AG09309 (cell line): ENCODE measurements at regions not wholly inside any gene's neighbourhood (a gene's known extent, or its start where the extent isn't known, plus 50 kb on each side); places are given as distances from the start of the nearest gene placed in this dataset.
"Not testable (repeated sequence)": the region's sequence is repeated elsewhere in the genome, so short reads cannot be mapped to it uniquely, and the experiment has no call there.

Experiments
- DNase-seq: peaks from one replicate; pipeline ENCODE4 v3.0.0-alpha.2; 2010; ENCODE audit warnings: low read depth
- H3K4me3 ChIP-seq: 2 replicates; pipeline ENCODE4 v1.5.1; 2011; ENCODE audit warnings: mild to moderate bottlenecking, low read depth, low read length, moderate library complexity; ENCODE audit not compliant: control insufficient read depth
- CTCF ChIP-seq: IDR thresholded peaks from 2 replicates; pipeline ENCODE4 v1.5.1; 2011; ENCODE audit warnings: mild to moderate bottlenecking, low read depth, low read length, inconsistent platforms; ENCODE audit not compliant: insufficient read depth, control insufficient read depth; ENCODE audit errors: missing control alignments

DNA sequence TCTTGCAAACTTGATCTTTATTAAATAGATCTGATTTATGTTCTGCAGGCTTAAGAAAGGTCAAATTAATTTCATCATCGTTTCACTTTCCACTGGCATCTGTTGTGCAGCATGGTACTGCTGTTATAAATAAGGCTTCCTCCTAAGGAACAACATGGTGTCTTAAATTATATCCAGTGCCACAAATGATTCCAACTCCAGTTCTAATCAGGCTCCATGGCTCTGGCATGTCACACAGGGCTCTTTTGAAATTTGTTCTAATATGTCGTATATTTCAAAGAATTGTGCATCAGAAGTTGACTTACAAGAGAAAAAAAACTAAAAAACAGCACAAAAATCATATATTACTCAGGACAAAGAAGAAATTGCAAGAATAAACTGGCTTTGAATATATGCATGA, 1090.8 kb upstream of the CELF2 start:
- no peak for DNase-seq
- H3K4me3 ChIP-seq, result no peak overlapping the region
- TF ChIP-seq CTCF, result no peak

GRCh38 chr10:9939716-9940115, 1078.0 kb upstream of the CELF2 start:
- TF ChIP-seq CTCF, result no peak
- DNase-seq, result no peak
- no peak overlapping the region for H3K4me3 ChIP-seq

GRCh38 chr10:9944690-9945089, 1073.0 kb upstream of the CELF2 start:
- H3K4me3 ChIP-seq, result no peak overlapping the region
- TF ChIP-seq CTCF, result no peak
- DNase-seq, result no peak

- no peak overlapping the region for H3K4me3 ChIP-seq
- no peak for TF ChIP-seq CTCF
- DNase-seq, result no peak
Measured at GRCh38 chr10:9950070-9950469, 1067.6 kb upstream of the CELF2 start.

DNA sequence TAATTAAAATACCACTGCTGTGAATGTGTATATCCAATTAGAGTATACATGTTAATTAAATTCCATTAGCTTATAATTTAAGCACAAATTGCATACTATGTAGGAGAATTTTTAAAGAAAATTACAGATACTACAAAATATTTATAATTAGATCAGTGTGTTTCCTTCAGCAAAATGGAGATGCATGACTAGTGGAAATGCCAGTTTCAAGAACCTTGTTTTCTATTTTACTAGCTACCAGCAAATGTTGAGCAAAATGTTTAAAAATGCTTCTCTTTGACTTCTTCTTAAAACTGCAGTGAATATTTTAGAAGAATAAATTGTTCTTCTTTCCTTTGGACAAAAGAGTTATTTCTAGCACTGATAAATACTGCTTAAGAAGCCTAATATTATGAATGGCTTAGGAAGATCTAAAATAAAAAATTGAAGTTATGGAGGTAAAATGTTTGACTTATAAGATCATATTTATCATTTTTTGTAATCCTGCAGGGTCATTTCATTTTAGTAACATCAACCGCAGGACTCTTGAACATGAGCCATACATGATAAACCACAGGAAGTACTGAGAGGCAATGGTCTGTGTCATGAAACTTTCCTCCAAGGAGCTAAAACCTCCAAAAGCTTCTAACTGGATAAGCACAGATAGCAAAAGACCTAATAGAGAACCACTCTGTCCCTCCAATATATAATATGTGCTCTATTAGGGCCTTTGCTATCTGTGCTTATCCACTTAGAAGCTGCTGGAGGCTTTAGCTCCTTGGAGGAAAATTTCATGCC, 1066.0 kb upstream of the CELF2 start:
- no peak for DNase-seq
- no peak overlapping the region for H3K4me3 ChIP-seq
- TF ChIP-seq CTCF, result no peak

DNA sequence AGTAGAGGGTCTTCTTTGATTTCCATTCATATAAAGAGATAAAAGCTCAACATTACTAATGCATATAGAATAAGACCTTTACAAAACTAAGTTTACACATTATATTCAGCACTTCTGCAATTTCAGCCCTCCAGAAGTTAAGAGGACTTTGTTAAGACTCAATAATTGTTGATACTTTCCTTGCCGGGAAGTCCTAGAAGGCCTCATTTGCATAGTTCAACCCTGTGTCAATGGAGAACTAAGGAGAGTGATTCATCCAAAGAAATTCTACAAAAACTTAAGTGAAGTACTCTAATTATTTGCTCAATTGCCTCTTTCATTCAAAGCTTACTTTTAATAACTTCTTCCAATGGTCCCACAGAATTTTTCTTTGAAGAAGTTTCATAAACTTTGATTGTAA, 1060.3 kb upstream of the CELF2 start:
- no peak for DNase-seq
- no peak for TF ChIP-seq CTCF
- no peak overlapping the region for H3K4me3 ChIP-seq

DNA sequence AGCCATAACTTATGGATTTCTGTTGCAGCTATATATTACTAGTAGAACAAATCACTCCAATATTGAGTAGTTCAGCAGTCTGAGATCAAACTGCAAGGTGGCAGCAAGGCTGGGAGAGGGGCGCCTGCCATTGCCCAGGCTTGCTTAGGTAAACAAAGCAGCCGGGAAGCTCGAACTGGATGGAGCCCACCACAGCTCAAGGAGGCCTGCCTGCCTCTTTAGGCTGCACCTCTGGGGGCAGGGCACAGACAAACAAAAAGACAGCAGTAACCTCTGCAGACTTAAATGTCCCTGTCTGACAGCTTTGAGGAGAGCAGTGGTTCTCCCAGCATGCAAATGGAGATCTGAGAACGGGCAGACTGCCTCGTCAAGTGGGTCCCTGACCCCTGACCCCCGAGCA, 1059.8 kb upstream of the CELF2 start:
- H3K4me3 ChIP-seq, DNase-seq: not testable (repeated sequence)
